ENCODE measurements at regions not wholly inside any gene's neighbourhood (a gene's known extent, or its start where the extent isn't known, plus 50 kb on each side); places are given as distances from the start of the nearest gene placed in this dataset.
"Not testable (repeated sequence)": the region's sequence is repeated elsewhere in the genome, so short reads cannot be mapped to it uniquely, and the experiment has no call there.

- DNase-seq (ENCODE audit: low spot score) = peak; percentile 18
- not testable (repeated sequence) for ATAC-seq
These were observed 310.8 kb downstream of the TEX29 start for GRCh38 chr13:111631271-111631670.

GRCh38 chr13:111632906-111633305, 312.5 kb downstream of the TEX29 start:
- ATAC-seq (no peak), DNase-seq (ENCODE audit: low spot score) (no peak)

- no peak for ATAC-seq
- no peak for DNase-seq (ENCODE audit: low spot score)
These were observed 313.0 kb downstream of the TEX29 start for GRCh38 chr13:111633401-111633800.

DNA sequence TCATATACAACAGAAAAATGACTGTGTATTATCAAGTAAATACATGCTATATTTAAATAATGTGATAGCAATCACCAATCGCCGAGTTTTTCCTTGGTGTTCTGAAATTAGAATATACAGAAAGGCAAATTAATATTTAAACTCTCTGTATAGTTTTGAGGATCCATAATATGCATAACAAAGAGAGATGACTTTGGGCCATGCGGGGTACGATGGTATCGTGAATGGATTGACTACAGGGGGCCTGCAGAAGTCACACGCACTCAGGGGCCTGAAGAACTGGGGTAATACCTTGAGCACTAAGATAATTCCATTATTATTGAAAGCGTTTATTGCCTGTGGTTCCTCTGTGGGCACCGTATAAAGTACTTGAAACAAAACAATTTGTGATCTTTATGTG, 314.0 kb downstream of the TEX29 start:
- ATAC-seq (no peak), DNase-seq (ENCODE audit: low spot score) (no peak)

DNA sequence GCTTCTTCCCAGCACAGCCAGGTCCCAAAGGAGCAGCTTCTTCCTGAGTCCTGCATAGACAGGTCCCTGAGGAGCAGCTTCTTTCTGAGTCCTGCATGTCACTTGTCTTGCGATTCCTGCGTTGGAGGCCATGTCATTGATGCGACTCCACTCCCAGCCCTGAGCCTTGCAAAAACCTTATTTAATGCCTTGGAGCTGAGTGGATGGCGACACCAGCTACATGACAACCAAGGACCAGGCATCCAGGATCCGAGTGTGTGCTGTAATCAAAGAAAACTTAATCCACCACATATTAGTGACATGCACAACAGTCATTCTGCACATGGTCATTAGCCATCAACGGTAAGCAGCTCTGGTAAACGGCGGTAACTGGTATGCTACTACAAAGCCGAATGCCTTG, 315.8 kb downstream of the TEX29 start:
- ATAC-seq (no peak), DNase-seq (ENCODE audit: low spot score) (peak; percentile 21)

DNA sequence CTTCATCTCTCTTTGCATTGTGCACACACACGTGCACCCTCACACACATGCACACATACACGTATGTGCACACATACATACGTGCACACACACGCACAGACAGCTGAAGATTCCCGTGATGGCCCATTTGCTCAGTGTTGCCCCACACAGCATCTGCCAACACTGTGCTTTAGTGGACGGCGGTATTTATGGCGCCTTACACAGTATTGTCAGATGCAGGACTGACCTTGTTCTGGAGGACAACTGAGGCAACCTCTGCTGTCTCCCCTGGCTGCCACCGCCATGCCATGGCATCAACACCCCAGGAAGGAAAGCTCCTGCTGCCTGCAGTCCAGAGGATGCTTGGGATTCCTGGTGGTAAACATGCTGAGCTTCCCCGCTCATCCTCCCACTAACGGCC, 316.4 kb downstream of the TEX29 start:
- DNase-seq (ENCODE audit: low spot score) (no peak), ATAC-seq (no peak)

DNA sequence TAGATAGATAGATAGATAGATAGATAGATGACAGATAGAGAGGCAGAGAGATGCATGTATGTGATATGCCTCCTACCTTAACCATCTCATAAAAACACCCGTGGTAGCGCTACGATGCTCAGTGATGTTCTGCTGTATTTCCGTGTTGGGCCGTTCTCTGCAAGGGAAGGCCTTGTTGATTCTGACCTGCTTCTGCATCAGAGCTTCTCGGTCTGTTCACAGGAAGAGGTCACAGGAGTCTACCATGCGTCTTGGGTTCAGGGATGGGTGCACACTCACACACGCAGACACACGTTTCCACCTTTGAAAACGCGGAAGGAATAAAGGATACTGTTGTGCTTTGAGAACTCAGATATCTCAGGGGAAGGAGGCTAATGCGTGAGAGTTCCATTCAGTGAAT, 316.9 kb downstream of the TEX29 start:
- ATAC-seq (no peak), DNase-seq (ENCODE audit: low spot score) (no peak)

- no peak for ATAC-seq
These were observed 317.8 kb downstream of the TEX29 start for GRCh38 chr13:111638233-111638632.

DNA sequence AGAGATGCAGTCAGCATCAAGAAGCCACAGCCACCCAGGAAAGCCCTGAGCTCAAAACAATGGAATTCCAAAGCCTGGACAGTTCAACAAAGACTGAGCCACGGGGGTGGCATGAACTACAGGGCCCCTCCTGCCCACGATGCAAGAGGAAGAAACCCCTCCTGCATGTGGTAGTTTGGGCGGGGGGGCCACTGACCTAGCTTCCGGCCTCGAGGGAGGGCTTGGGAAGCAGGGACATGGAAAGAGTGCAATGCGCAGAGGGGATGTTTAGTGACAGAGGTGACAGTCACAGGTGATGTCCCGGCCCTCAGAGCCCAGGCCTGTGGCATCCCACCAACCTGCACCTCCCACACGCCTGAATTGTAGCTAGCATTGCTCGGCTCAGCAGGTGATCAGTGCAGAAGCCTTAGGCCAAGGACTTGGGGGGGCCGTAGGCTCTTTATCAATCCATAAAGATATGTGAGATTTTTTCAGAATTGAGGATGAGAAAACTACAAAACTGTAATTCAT, 318.8 kb downstream of the TEX29 start:
- no peak for ATAC-seq
- DNase-seq (ENCODE audit: low spot score) = no peak

More at GRCh38 chr13:111638233-111638632, 317.8 kb downstream of the TEX29 start:
- DNase-seq (ENCODE audit: low spot score) = no peak

DNA sequence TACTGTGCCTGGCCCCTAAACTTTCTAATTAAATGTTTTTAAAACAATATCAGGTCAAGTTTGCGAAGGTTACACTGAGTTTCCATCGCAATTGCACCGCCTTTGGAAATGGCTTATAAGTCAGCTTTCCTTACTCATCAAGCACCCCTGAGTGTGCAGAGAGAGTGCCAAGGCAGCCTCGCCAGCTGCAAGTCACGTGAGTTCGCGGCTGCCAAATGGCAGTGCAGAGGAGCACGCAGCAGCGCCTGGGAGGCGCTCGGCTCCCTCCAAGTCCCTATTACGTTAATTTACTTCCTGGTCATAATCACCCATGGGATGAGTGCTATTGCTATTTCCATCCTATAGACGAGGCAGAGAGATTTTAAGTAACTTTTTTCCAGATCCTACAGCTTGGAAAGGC, 319.6 kb downstream of the TEX29 start:
- ATAC-seq (no peak), DNase-seq (ENCODE audit: low spot score) (no peak)

GRCh38 chr13:111640476-111640875, 320.0 kb downstream of the TEX29 start:
- no peak for DNase-seq (ENCODE audit: low spot score)

GRCh38 chr13:111642156-111642767, 321.8 kb downstream of the TEX29 start:
- ATAC-seq (no peak), DNase-seq (ENCODE audit: low spot score) (no peak)

More at GRCh38 chr13:111640476-111640875, 320.0 kb downstream of the TEX29 start:
- ATAC-seq = no peak

GRCh38 chr13:111644750-111645149, 324.3 kb downstream of the TEX29 start:
- DNase-seq (ENCODE audit: low spot score) (no peak), ATAC-seq (no peak)

DNA sequence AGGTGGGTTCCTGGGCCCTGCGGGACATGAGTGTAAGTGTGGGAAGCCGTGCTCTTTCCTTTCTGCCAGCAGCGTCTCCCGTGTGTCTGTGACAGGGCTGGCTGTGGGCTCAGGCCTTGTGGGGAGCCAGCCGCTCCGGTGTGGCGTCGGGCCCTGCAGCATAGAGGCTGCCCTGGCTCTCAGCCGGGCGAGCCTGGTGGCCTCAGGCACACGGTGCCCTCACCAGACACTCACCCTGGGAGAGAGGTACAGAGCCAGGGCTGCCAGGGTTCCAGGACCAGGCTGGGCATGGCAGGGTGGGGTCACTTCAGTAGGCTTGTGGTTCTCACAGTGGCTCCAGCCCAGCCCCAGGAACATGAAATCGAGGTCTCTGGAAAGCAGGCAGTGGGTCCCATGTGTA, 324.8 kb downstream of the TEX29 start:
- DNase-seq (ENCODE audit: low spot score) (no peak), ATAC-seq (no peak)

DNA sequence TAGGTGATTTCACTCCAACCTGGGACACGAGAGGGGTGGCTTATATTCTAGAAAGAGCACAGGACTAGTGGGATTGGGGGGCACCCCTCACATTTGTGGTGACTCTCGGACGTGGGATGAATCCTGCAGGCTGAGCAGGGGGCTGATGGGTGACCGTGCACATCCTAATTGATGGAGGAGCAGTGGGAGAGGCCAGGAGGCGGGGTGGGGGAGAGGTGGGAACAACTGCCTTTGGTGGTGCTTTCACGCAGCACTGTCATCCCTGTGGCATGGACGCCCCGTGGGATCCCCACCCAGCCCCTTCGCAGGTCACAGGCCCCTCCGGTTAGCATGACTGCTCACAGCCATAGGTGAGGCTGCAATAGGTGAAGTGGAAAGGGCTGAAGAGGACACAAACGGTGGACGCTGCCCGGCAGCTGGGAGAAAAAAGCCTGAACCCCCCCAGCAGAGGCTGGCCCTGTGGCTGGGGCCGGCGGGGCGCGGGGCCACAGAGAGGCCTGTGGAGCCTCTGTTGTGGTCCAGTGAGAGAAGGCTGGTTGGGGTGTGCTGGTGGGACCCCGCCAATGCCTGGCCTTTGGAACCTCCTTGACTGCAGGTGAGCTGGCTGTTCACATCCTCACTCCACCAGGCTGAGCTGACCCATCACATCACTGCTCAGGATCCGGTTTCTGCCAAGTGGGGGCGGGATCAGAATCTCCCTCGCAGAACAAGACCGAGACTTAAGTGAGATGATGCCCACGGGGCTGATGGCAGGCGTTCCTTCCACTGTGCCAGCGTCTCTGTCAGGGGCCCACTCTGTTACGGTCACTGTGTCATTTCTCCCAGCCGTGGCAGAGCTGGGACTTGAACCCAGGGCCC, 325.4 kb downstream of the TEX29 start:
- no peak for DNase-seq (ENCODE audit: low spot score)
- ATAC-seq = no peak

- ATAC-seq (no peak), DNase-seq (ENCODE audit: low spot score) (no peak)
These were observed 326.0 kb downstream of the TEX29 start for GRCh38 chr13:111646456-111646855.

- ATAC-seq = no peak
These were observed 328.4 kb downstream of the TEX29 start for GRCh38 chr13:111648885-111649284.

GRCh38 chr13:111650626-111651025, 330.2 kb downstream of the TEX29 start:
- no peak for DNase-seq (ENCODE audit: low spot score)
- no peak for ATAC-seq

More at GRCh38 chr13:111648885-111649284, 328.4 kb downstream of the TEX29 start:
- no peak for DNase-seq (ENCODE audit: low spot score)

GRCh38 chr13:111652676-111653075, 332.2 kb downstream of the TEX29 start:
- DNase-seq (ENCODE audit: low spot score) = no peak
- ATAC-seq = no peak

GRCh38 chr13:111654531-111654930, 334.1 kb downstream of the TEX29 start:
- DNase-seq (ENCODE audit: low spot score) (no peak), ATAC-seq (no peak)

DNA sequence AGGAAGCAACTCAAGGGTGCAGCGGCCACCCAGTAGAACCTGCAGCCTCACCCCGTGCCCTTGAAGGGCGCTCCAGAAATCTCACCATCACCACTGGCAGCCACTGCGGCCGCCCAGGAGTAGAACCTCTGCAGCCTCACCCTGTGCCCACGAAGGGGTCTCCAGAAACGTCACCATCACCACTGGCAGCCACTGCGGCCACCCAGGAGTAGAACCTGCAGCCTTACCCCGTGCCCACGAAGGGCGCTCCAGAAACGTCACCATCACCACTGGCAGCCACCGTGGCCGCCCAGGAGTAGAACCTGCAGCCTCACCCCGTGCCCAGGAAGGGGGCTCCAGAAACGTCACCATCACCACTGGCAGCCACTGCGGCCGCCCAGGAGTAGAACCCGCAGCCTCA, 336.0 kb downstream of the TEX29 start:
- no peak for ATAC-seq
- no peak for DNase-seq (ENCODE audit: low spot score)

DNA sequence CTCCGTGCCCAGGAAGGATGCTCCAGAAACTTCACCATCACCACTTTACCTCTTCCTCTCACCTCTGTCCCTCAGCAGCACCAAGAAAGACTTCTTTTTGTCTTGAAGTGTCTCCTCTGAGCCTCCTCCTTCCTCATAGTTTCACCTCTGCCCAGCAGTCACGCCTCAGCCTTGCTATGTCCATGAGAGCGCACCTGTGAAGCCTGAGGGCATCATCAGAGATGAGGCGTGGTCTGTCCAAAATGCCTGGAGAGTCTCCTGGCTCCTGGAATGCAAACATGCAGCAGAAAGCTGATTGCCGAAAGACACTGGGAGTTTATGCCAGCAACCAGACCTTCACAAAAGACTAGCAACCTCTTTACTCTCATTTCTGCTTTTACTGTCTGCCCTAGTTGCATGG, 336.6 kb downstream of the TEX29 start:
- ATAC-seq (no peak), DNase-seq (ENCODE audit: low spot score) (no peak)

Measured in left lobe of liver (tissue), 2 donors.